ENCODE measurements at regions not wholly inside any gene's neighbourhood (a gene's known extent, or its start where the extent isn't known, plus 50 kb on each side); places are given as distances from the start of the nearest gene placed in this dataset.

GRCh38 chr10:123576706-123577105 lies 89.4 kb upstream of the GPR26 start:
- Histone ChIP-seq H3K36me3 (ENCODE audit: control insufficient read depth in 2 of 2, extremely low read depth in 1 of 2, insufficient read depth in 2 of 2, low read length in 2 of 2) (no peaks in the 10 kb centered on the region), H3K9me1 (ENCODE audit: control insufficient read depth, extremely low read depth, insufficient read depth, low read length) (no peaks in the 10 kb centered on the region), H3K4me1 (ENCODE audit: control insufficient read depth, extremely low read depth, insufficient read depth, low read length) (peaks cover 10% of the 10 kb centered on the region), H3K9me3 (ENCODE audit: control insufficient read depth, low read depth, low read length) (no peaks in the 10 kb centered on the region), H3K9ac (ENCODE audit: control insufficient read depth, extremely low read depth, insufficient read depth, low read length) (no peak overlapping the region), H4K20me1 (ENCODE audit: control insufficient read depth, extremely low read depth, insufficient read depth, low read length) (no peaks in the 10 kb centered on the region), H2AFZ (ENCODE audit: control insufficient read depth, low read length) (no peak overlapping the region), H3K79me2 (ENCODE audit: control insufficient read depth, insufficient read depth, low read length) (no peaks in the 10 kb centered on the region), H3K27ac (ENCODE audit: control insufficient read depth, insufficient read depth, low read length) (no peak overlapping the region), H3K27me3 (ENCODE audit: control insufficient read depth, extremely low read depth, insufficient read depth, low read length) (peaks cover 24% of the 10 kb centered on the region), H3K4me3 (ENCODE audit: control insufficient read depth in 2 of 3, extremely low read depth in 1 of 3, insufficient read depth in 2 of 3, low read depth in 1 of 3, low read length in 3 of 3) (no peak overlapping the region), H3K4me2 (ENCODE audit: control insufficient read depth, extremely low read depth, insufficient read depth, low read depth, low read length) (no peak overlapping the region)
- FAIRE-seq: no peak
- TF ChIP-seq EZH2 (IDR thresholded peaks at IDR 0.05; ENCODE audit: low read length) (no peak), CTCF (optimal IDR thresholded peaks at IDR 0.05 in 1 of 3, IDR thresholded peaks at IDR 0.05 in 1 of 3, conservative IDR thresholded peaks at IDR 0.05 in 1 of 3; ENCODE audit: extremely low read depth in 1 of 3, insufficient read depth in 2 of 3, low read length in 3 of 3) (no peak)
- DNase-seq (ENCODE audit: low read depth, low spot score): no peak
- dilution Hi-C loops (cut with MboI; ENCODE audit: extremely low pct_ligation_motif_present, low sequenced_read_pairs): no loop called here

- Histone ChIP-seq H3K4me2 (ENCODE audit: control insufficient read depth, extremely low read depth, insufficient read depth, low read depth, low read length) (no peak overlapping the region), H3K36me3 (ENCODE audit: control insufficient read depth in 2 of 2, extremely low read depth in 1 of 2, insufficient read depth in 2 of 2, low read length in 2 of 2) (no peaks in the 10 kb centered on the region), H4K20me1 (ENCODE audit: control insufficient read depth, extremely low read depth, insufficient read depth, low read length) (no peaks in the 10 kb centered on the region), H3K9me3 (ENCODE audit: control insufficient read depth, low read depth, low read length) (no peaks in the 10 kb centered on the region), H3K27ac (ENCODE audit: control insufficient read depth, insufficient read depth, low read length) (no peak overlapping the region), H3K4me1 (ENCODE audit: control insufficient read depth, extremely low read depth, insufficient read depth, low read length) (peaks cover 10% of the 10 kb centered on the region), H2AFZ (ENCODE audit: control insufficient read depth, low read length) (no peak overlapping the region), H3K9me1 (ENCODE audit: control insufficient read depth, extremely low read depth, insufficient read depth, low read length) (no peaks in the 10 kb centered on the region), H3K9ac (ENCODE audit: control insufficient read depth, extremely low read depth, insufficient read depth, low read length) (no peak overlapping the region), H3K79me2 (ENCODE audit: control insufficient read depth, insufficient read depth, low read length) (no peaks in the 10 kb centered on the region), H3K27me3 (ENCODE audit: control insufficient read depth, extremely low read depth, insufficient read depth, low read length) (peaks cover 27% of the 10 kb centered on the region), H3K4me3 (ENCODE audit: control insufficient read depth in 2 of 3, extremely low read depth in 1 of 3, insufficient read depth in 2 of 3, low read depth in 1 of 3, low read length in 3 of 3) (no peak overlapping the region)
- no peak for FAIRE-seq
- dilution Hi-C loops (cut with MboI; ENCODE audit: extremely low pct_ligation_motif_present, low sequenced_read_pairs): no loop called here
- no peak for DNase-seq (ENCODE audit: low read depth, low spot score)
- TF ChIP-seq EZH2 (IDR thresholded peaks at IDR 0.05; ENCODE audit: low read length) (no peak), CTCF (optimal IDR thresholded peaks at IDR 0.05 in 1 of 3, IDR thresholded peaks at IDR 0.05 in 1 of 3, conservative IDR thresholded peaks at IDR 0.05 in 1 of 3; ENCODE audit: extremely low read depth in 1 of 3, insufficient read depth in 2 of 3, low read length in 3 of 3) (no peak)
Observed at GRCh38 chr10:123577921-123578461, 88.2 kb upstream of the GPR26 start.
